HG02642 (cell line): ENCODE measurements at regions not wholly inside any gene's neighbourhood (a gene's known extent, or its start where the extent isn't known, plus 50 kb on each side); places are given as distances from the start of the nearest gene placed in this dataset.

ENCODE experiments used
- ATAC-seq: cut with Tn5 transposase; IDR thresholded peaks from one replicate; pipeline ENCODE4 v1.9.1; 2021; ENCODE audit warnings: mild to moderate bottlenecking; ENCODE audit not compliant: unreplicated experiment, poor library complexity

GRCh38 chr13:76387566-76387965 is 498.6 kb downstream of the KCTD12 start:
- no peak for ATAC-seq

- no peak for ATAC-seq
These were observed 499.9 kb downstream of the KCTD12 start for GRCh38 chr13:76386321-76386720.

- no peak for ATAC-seq
These were observed 500.6 kb downstream of the KCTD12 start for GRCh38 chr13:76385586-76385985.

DNA sequence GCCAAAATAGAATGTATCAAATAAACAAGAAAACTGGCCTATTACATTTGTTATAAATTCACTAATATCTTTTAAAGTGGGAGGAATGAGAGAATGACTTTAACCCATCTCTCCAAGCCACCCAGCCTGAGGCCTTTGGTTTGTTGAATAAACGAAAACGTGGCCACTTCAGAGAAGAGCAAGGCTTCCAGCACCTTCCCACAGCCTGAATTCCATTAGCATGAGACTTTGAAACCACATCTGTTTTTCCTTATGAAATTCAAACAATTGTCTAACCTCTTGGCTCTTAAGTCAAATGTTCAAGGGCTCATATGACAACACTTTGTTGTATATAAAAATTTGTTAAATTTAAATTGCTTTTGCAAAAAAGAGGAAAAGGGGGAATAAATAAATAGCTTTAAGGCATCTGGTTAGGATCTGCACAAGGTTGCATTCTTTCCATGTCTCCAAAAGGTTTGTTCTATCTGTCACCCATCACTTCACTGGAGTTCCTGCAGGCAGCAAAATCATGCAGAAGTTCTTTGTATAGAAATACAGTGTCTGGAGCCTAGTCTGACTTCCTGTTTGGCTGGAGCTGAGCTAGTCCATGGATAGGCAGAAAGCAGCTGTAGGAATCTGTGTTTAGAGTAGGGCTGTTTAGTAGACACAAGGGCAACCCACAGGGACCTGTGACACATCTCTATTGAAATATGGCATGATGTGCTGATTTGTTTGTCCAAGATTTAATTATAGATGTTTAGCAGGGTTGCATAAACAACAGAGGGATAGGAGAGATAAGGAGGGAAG is 502.3 kb downstream of the KCTD12 start:
- ATAC-seq: no peak

- no peak for ATAC-seq
These were observed 505.6 kb downstream of the KCTD12 start for GRCh38 chr13:76380446-76381065.

DNA sequence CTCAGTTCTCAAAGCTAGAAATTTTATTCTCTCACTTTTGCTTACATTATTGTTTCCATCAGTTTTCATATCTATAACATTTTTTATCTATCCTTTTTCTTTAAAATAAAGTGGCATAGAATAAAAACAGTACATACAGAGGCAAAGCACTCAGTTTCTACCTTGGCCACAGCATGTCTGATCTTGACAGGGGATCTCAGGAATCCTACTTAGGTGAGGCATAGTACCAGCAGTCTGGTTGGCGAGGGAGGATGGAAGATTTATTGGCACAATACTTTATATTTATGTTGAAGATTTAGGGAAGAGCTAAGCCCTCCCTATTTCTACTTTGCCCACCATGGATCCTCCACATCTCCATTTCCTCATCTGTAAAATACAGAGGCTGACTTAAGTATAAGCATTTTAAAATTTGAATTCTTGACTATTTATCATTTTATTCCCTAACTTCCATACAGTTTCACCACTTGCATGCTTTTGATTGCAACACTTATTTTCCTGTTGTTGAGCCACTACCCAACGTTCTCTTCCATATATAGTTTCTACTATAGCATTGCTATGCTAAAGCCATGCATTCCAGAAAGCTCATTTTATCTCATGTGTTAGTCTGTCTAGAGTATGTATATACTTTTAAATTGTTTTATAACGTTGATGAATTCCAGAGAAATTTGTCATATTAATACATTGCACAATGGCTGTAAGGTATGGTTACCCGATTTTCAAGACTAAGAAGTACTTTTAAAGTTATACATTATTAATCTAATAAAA is 506.7 kb downstream of the KCTD12 start:
- ATAC-seq: no peak

GRCh38 chr13:76378767-76379166 is 507.4 kb downstream of the KCTD12 start:
- no peak for ATAC-seq

DNA sequence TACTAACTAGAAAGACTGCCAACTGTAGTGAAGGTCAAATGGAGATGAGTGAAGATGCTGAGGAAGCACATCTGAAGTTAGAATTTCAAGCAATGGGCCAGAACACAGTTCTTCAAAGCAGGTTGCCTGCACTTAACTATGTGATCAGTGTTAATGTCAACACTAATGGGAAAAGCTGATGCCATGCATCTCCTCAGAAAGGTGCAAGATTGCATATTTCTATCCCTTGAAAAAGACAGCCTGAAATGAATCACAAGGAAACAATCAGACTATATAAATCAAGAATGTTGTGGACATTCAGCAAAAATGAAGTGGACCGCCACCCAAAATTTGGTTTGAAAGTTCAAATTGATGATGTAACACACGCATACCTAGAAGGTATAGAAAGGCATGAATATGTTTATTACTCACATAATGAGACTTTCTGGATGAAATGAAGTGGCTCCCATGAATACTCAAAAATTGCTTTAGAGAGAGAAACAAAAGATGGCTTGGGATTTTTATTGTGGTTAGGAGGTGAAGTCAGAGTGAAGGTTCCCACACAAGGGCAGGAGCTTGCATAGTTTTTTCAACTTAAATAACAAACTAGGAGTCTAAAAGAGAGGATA is 522.4 kb downstream of the KCTD12 start:
- no peak for ATAC-seq

DNA sequence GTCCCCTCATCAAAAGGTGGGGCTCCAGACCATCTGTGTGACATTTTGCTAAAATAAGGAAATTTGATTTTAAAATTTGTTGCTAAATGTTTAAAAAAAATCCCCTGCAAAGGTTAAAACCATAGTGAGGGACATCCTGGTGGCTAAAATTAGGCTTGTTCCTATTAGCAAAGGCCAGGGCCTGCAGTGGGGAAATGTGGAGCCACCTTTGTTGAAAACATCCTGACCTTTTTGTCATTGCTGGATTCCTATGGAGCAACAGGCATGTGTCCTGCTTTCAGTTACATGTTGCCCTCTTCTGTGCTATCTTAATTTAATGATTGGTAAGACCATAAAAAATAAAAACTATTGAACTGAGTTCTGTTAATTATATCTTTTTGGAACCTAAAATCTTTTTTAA is 524.3 kb downstream of the KCTD12 start:
- ATAC-seq: no peak

DNA sequence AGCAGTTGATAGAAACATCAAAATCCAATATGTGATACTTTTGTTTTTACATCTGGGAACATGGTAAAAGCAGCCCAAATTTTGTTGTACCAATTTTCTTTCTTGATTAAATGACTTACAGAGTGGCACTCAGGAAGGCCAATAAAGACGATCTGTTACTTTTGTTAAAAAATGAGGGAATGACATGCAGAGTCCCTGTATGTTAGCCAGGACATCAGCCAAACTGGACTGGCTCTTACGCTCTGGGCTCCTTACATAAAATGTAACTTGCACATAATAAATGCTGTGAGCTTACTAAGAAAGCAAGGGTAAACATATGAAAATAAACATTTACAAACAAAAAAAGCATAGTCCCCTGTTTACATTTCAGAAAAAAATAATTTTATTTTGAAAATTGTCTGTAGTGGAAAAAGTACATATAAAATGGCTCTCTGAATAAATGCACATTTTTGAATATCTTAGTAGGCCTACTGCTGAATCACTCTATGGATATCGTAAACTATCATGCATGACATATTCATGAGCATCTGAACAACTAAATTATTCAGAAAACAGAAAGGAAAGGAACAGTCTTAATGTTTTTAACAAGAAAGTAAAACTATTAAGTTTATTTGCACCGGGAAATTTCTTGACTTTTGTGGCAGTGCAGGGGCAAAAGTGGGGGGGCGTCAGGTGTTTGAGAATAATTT is 534.5 kb downstream of the KCTD12 start:
- no peak for ATAC-seq

GRCh38 chr13:76350399-76350798 is 535.8 kb downstream of the KCTD12 start:
- ATAC-seq: no peak

DNA sequence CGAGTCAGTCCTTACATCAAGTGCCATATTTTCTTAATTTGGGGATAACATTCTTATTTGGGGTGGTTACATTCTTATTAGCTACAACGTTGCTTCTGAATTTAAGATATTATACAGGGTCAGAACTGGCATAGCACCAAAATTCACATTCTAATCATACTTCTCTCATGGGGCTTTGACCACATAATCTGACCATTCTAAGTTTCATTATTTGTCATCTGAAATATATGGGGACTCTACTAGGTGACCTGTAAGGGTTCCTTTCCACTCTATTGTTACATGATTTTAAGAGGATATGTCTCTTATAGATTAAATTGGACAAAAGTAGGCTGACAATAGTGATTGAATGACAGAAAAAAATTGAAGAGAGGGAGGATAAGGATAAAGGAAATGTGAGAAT is 536.5 kb downstream of the KCTD12 start:
- no peak for ATAC-seq

GRCh38 chr13:76339649-76340048 is 546.6 kb downstream of the KCTD12 start:
- ATAC-seq: no peak

DNA sequence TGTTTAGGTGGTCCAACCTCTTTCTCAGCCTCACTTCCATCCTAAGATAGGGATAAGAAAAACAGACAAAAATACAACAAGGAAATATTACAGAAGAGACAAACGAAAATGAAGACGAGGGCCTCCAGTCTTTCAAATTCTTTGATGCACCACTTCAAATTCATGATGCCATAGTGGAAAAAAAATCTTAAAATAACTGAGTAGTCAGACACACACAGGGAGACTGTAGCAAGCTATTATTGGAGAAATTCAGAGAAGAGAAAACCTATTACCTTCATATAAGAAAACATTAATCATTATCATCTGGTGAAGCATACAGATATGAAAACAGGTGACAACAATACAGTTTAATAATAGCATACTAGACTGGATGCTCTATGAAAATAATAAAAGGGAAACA is 548.2 kb downstream of the KCTD12 start:
- ATAC-seq: no peak

DNA sequence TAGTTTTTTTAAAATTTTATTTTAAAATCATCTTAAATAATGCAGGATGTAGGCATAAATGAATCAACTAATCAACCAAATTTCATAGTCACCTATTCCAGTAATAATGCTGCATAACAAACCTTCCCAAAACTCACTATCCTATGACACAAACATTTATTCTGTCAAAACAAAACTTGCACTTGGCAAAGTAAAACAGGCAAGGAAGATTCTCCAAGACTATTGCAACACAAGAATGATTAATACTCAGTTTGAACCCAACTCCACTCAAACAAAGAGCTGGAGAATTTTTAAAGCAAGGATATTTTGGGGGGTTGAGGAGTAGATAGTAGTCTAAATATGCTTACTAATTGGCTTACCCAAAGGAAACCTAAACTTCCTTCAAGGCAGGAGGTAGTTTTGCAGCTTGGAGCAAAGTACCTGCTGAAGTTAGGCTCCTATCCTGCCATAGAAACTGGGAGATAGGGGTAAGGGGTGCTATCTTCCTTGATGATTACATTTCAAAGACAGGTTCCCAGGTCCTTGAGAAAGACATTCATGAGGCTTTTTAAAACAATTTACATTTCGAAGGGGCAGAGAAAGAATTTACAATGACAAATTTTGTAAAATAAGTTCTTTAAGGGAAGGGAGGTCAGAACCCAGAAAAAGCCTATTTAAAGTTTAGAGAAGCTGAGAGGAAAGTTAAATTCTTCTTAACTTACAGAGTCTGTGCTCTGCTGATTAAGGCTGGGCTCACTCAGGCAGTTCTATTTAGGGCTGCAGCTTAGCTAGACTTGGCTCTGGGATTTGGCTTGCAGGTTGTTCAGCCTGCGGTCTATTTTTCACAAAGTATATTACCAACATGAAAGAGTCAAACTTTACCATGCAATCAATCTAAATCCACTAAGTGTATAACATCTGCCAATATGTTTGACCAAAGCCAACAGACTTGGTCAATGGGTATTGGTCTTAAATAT is 549.0 kb downstream of the KCTD12 start:
- ATAC-seq: no peak

DNA sequence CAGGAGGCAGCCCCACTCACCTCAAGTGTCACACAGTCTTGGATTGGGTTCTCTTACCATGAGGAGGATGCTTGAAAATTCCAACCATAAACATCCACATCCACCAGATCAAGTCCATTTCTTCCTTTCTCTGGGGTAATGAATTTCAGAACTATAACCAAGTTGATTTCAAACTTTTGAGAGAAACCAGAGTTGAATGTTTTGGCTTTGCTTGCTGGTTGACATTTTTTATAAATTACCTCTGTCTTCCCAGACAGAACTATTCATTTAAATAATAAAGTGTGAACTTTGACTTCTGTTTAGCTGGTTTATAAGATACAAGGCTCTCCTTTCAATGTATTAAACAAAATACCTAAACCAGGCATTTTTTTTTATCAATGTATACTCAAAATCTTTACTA is 550.7 kb downstream of the KCTD12 start:
- ATAC-seq: no peak

DNA sequence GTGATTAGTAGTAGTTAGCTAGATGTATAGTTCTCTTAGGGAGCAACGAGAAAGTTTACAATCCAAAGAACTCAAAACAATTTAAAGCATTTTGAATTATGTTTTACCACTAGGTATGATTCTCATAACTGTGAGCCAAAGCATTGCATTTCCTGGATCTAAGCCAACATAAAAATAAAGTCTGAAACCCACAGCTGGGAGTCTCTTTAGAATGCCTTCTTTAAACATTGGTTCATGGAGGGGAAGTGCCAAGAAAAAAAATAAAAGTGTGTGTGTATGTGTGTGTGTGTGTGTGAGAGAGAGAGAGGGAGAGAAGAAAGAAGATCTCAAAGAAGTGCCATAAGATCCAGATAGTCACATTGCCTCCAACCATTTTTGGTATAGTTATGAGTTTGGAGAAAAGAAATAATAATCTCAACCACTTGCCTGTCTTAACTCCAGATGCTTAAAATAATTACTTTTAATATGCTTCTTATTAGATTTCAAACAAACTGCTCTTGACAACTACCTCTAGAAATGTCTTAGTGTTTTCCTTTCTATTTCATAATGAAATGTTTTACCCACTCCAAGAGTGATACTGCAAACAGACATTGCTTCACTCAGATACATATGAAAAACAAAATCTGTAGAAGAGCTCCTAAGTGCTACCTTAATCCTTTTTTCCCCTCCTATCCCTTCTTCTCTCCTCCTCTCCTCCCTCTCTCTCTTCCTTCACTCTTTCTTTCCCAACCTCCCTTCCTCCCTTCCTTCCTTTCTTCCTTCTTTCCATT is 554.1 kb downstream of the KCTD12 start:
- ATAC-seq: no peak

GRCh38 chr13:76330761-76331160 is 555.4 kb downstream of the KCTD12 start:
- ATAC-seq: no peak
